ENCODE measurements at regions not wholly inside any gene's neighbourhood (a gene's known extent, or its start where the extent isn't known, plus 50 kb on each side); places are given as distances from the start of the nearest gene placed in this dataset.

- no peak overlapping the region for H3K27ac Mint-ChIP-seq (ENCODE audit: unreplicated experiment)
- DNase-seq (ENCODE audit: low spot score) = no peak
- TF ChIP-seq CTCF (IDR thresholded peaks at IDR 0.05; ENCODE audit: unreplicated experiment) = no peak
Measured at GRCh38 chr19:32141840-32142511, 203.4 kb upstream of the ZNF507 start.

GRCh38 chr19:32146664-32147063, 198.7 kb upstream of the ZNF507 start:
- no peak overlapping the region for H3K27ac Mint-ChIP-seq (ENCODE audit: unreplicated experiment)
- no peaks in the 10 kb centered on the region for H3K4me1 Mint-ChIP-seq (ENCODE audit: unreplicated experiment)
- no peak for DNase-seq (ENCODE audit: low spot score)
- H3K27me3 Mint-ChIP-seq (ENCODE audit: unreplicated experiment) = no peaks in the 10 kb centered on the region
- no peaks in the 10 kb centered on the region for H3K9me3 Mint-ChIP-seq (ENCODE audit: unreplicated experiment)
- no peak overlapping the region for H3K4me3 Mint-ChIP-seq (ENCODE audit: unreplicated experiment)
- no peaks in the 10 kb centered on the region for H3K36me3 Mint-ChIP-seq (ENCODE audit: low read depth, unreplicated experiment)
- TF ChIP-seq CTCF (IDR thresholded peaks at IDR 0.05; ENCODE audit: unreplicated experiment) = no peak

More at GRCh38 chr19:32141840-32142511, 203.4 kb upstream of the ZNF507 start:
- H3K36me3 Mint-ChIP-seq (ENCODE audit: low read depth, unreplicated experiment) = no peaks in the 10 kb centered on the region
- no peak overlapping the region for H3K4me3 Mint-ChIP-seq (ENCODE audit: unreplicated experiment)
- no peaks in the 10 kb centered on the region for H3K9me3 Mint-ChIP-seq (ENCODE audit: unreplicated experiment)
- peaks cover 4% of the 10 kb centered on the region for H3K27me3 Mint-ChIP-seq (ENCODE audit: unreplicated experiment)
- H3K4me1 Mint-ChIP-seq (ENCODE audit: unreplicated experiment) = no peaks in the 10 kb centered on the region

DNA sequence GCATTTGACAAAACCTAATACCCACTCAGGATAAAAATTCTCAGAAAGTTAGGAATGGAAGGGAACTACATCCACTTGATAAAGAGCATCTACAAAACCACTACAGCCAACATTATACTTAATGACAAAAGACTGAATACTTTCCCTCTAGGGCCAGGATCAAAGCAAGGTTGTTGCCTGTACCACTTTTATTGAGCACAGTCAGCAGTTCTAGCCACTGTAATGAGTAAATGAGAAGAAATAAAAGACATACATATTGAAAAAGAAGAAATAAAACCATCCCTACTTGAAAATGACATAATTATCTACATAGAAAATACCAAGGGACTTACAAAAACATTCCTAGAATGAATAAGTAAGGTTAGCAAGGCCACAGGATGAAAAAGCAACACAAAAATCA, 194.8 kb upstream of the ZNF507 start:
- Mint-ChIP-seq H3K27me3 (ENCODE audit: unreplicated experiment) (no peaks in the 10 kb centered on the region), H3K4me1 (ENCODE audit: unreplicated experiment) (no peaks in the 10 kb centered on the region), H3K4me3 (ENCODE audit: unreplicated experiment) (no peak overlapping the region), H3K27ac (ENCODE audit: unreplicated experiment) (no peak overlapping the region), H3K36me3 (ENCODE audit: low read depth, unreplicated experiment) (no peaks in the 10 kb centered on the region), H3K9me3 (ENCODE audit: unreplicated experiment) (no peaks in the 10 kb centered on the region)
- TF ChIP-seq CTCF (IDR thresholded peaks at IDR 0.05; ENCODE audit: unreplicated experiment) = no peak
- DNase-seq (ENCODE audit: low spot score) = no peak

DNA sequence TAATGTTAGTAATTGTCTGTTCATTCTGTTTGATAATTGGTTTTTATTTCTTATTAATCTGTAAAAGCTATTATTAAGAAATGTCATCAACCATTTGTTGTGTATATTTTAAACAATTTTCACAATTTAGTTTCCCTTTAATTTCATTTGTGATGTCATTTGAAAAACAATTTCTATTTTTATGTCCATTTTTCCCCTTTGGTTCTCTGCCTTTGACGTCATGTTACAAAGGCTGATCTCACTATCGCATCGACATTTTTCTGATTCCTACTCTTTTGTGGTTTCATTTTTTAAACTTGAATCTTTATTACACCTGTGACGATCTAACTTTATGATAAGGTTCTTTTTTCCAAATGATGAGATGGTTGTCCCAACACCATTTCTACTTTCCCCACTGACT, 191.0 kb upstream of the ZNF507 start:
- H3K27me3 Mint-ChIP-seq (ENCODE audit: unreplicated experiment) = no peaks in the 10 kb centered on the region
- H3K36me3 Mint-ChIP-seq (ENCODE audit: low read depth, unreplicated experiment) = no peaks in the 10 kb centered on the region
- no peaks in the 10 kb centered on the region for H3K4me1 Mint-ChIP-seq (ENCODE audit: unreplicated experiment)
- no peaks in the 10 kb centered on the region for H3K9me3 Mint-ChIP-seq (ENCODE audit: unreplicated experiment)
- no peak overlapping the region for H3K4me3 Mint-ChIP-seq (ENCODE audit: unreplicated experiment)
- TF ChIP-seq CTCF (IDR thresholded peaks at IDR 0.05; ENCODE audit: unreplicated experiment) = no peak
- no peak for DNase-seq (ENCODE audit: low spot score)
- H3K27ac Mint-ChIP-seq (ENCODE audit: unreplicated experiment) = no peak overlapping the region

- no peak overlapping the region for H3K27ac Mint-ChIP-seq (ENCODE audit: unreplicated experiment)
- no peaks in the 10 kb centered on the region for H3K9me3 Mint-ChIP-seq (ENCODE audit: unreplicated experiment)
- peaks cover 4% of the 10 kb centered on the region for H3K4me1 Mint-ChIP-seq (ENCODE audit: unreplicated experiment)
- H3K27me3 Mint-ChIP-seq (ENCODE audit: unreplicated experiment) = no peaks in the 10 kb centered on the region
- H3K4me3 Mint-ChIP-seq (ENCODE audit: unreplicated experiment) = no peak overlapping the region
- TF ChIP-seq CTCF (IDR thresholded peaks at IDR 0.05; ENCODE audit: unreplicated experiment) = no peak
- H3K36me3 Mint-ChIP-seq (ENCODE audit: low read depth, unreplicated experiment) = no peaks in the 10 kb centered on the region
- DNase-seq (ENCODE audit: low spot score) = no peak
Measured at GRCh38 chr19:32164384-32164992, 180.9 kb upstream of the ZNF507 start.

All from endothelial cell (in vitro differentiated cells).